SK-N-SH treated with all-trans-retinoic acid at 6 μM for 48 hours (cell line): ENCODE measurements at regions not wholly inside any gene's neighbourhood (a gene's known extent, or its start where the extent isn't known, plus 50 kb on each side); places are given as distances from the start of the nearest gene placed in this dataset.

ENCODE experiments used
- ARNTL ChIP-seq: fragments of 450-650 bp; formaldehyde crosslinking; IDR thresholded peaks from 2 replicates; pipeline ENCODE4 v1.5.0; 2020; ENCODE audit warnings: low read depth, mild to moderate bottlenecking, moderate library complexity, borderline replicate concordance
- ZFP3 ChIP-seq: fragments of 250-450 bp; sonication (Bioruptor Pico); IDR thresholded peaks from 2 replicates; pipeline ENCODE4 v1.5.0; 2020; ENCODE audit warnings: mild to moderate bottlenecking, moderate library complexity
- ZFP30 ChIP-seq: fragments of 450-650 bp; formaldehyde crosslinking; IDR thresholded peaks from 2 replicates; pipeline ENCODE4 v1.5.0; 2022; ENCODE audit warnings: mild to moderate bottlenecking, moderate library complexity
- TF ChIP-seq, protein P1 (sequence below): fragments of 250-450 bp; sonication (Bioruptor Pico); IDR thresholded peaks from 2 replicates; pipeline ENCODE4 v1.5.1; 2020; ENCODE audit warnings: low read depth, mild to moderate bottlenecking, moderate library complexity
- TF ChIP-seq, protein P2 (sequence below): fragments of 250-450 bp; sonication (Bioruptor Pico); IDR thresholded peaks from 2 replicates; pipeline ENCODE4 v1.8.0; 2020; ENCODE audit warnings: mild to moderate bottlenecking, moderate library complexity, borderline replicate concordance

DNA sequence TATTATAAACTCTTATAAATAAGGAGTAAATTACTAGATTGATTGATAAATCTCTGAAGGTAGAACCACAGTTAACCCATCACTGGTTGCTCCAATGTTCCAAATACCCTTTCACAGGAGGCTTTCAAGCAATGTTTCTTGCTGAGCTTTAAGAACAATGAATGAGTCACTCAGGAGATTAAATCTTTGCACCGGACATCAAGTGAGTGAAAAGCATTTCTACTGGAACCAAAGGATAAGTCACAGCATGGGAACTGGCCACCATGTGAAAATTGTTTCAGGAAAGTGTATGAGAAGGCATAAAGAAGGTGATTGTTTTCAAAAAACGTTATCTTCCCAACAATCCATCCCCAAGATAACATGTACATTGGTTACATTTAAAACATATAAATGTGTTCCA is 90.6 kb downstream of the CNTN3 start:
- TF ChIP-seq ARNTL (CRISPR knock-in tag) (no peak), ZFP30 (CRISPR knock-in tag) (no peak), ZFP3 (CRISPR knock-in tag) (no peak)
- TF ChIP-seq, protein P1, sequence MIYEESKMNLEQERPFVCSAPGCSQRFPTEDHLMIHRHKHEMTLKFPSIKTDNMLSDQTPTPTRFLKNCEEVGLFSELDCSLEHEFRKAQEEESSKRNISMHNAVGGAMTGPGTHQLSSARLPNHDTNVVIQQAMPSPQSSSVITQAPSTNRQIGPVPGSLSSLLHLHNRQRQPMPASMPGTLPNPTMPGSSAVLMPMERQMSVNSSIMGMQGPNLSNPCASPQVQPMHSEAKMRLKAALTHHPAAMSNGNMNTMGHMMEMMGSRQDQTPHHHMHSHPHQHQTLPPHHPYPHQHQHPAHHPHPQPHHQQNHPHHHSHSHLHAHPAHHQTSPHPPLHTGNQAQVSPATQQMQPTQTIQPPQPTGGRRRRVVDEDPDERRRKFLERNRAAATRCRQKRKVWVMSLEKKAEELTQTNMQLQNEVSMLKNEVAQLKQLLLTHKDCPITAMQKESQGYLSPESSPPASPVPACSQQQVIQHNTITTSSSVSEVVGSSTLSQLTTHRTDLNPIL (CRISPR knock-in tag): no peak
- TF ChIP-seq, protein P2, sequence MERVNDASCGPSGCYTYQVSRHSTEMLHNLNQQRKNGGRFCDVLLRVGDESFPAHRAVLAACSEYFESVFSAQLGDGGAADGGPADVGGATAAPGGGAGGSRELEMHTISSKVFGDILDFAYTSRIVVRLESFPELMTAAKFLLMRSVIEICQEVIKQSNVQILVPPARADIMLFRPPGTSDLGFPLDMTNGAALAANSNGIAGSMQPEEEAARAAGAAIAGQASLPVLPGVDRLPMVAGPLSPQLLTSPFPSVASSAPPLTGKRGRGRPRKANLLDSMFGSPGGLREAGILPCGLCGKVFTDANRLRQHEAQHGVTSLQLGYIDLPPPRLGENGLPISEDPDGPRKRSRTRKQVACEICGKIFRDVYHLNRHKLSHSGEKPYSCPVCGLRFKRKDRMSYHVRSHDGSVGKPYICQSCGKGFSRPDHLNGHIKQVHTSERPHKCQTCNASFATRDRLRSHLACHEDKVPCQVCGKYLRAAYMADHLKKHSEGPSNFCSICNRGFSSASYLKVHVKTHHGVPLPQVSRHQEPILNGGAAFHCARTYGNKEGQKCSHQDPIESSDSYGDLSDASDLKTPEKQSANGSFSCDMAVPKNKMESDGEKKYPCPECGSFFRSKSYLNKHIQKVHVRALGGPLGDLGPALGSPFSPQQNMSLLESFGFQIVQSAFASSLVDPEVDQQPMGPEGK: no peak
